Neural crest cell (in vitro differentiated cells): ENCODE measurements at regions not wholly inside any gene's neighbourhood (a gene's known extent, or its start where the extent isn't known, plus 50 kb on each side); places are given as distances from the start of the nearest gene placed in this dataset.

Experiments used
- DNase-seq: peaks from one replicate; pipeline ENCODE4 v3.0.0; 2021; ENCODE audit warnings: low read depth, mixed read lengths, low spot score
- H3K27ac Mint-ChIP-seq: one replicate; pipeline ENCODE4 v1.8.0; 2021; ENCODE audit warnings: mild to moderate bottlenecking, mixed read lengths; ENCODE audit not compliant: unreplicated experiment
- H3K27me3 Mint-ChIP-seq: 2 replicates; pipeline ENCODE4 v1.8.0; 2021; ENCODE audit warnings: low read depth, mild to moderate bottlenecking, mixed read lengths
- H3K36me3 Mint-ChIP-seq: 2 replicates; pipeline ENCODE4 v1.8.0; 2021; ENCODE audit warnings: low read depth, mild to moderate bottlenecking, mixed read lengths
- H3K4me1 Mint-ChIP-seq: 2 replicates; pipeline ENCODE4 v1.8.0; 2021; ENCODE audit warnings: mixed read lengths
- H3K4me3 Mint-ChIP-seq: one replicate; pipeline ENCODE4 v1.8.0; 2021; ENCODE audit warnings: mild to moderate bottlenecking, mixed read lengths
- H3K9me3 Mint-ChIP-seq: 2 replicates; pipeline ENCODE4 v1.8.0; 2021; ENCODE audit warnings: mixed read lengths
- TF ChIP-seq, protein P1 (sequence below): fragments of 200-600 bp; sonication (generic); conservative IDR thresholded peaks from 2 replicates; pipeline ENCODE4 v1.5.0; 2021; ENCODE audit warnings: antibody characterized with exemption, mild to moderate bottlenecking

GRCh38 chr12:118749646-118750045, 231.7 kb upstream of the SRRM4 start:
- peaks cover 3% of the 10 kb centered on the region for H3K9me3 Mint-ChIP-seq
- no peak for DNase-seq

DNA sequence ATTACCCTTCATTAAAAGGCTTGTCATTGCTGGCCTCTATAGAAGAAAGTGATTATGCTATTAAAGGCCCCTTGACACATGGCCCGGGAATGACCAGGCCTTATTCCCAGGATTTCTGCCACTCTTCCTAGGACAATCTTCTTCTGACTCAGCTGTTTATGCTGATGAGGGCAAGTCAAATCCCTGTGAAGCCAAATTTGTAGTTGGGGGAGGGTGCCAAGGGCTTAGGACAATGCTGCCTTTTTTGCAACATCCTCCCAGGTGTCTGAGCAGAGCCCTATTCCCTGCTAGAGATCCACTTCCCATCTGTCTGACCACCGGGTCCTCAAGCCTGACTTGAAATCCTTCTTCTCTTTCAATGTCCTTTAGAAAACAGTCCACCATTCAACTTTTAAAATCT, 230.7 kb upstream of the SRRM4 start:
- Mint-ChIP-seq H3K36me3 (no peaks in the 10 kb centered on the region), H3K27ac (no peak overlapping the region), H3K4me3 (no peak overlapping the region), H3K4me1 (no peaks in the 10 kb centered on the region), H3K9me3 (peaks cover 3% of the 10 kb centered on the region), H3K27me3 (peaks cover 27% of the 10 kb centered on the region)
- TF ChIP-seq, protein P1, sequence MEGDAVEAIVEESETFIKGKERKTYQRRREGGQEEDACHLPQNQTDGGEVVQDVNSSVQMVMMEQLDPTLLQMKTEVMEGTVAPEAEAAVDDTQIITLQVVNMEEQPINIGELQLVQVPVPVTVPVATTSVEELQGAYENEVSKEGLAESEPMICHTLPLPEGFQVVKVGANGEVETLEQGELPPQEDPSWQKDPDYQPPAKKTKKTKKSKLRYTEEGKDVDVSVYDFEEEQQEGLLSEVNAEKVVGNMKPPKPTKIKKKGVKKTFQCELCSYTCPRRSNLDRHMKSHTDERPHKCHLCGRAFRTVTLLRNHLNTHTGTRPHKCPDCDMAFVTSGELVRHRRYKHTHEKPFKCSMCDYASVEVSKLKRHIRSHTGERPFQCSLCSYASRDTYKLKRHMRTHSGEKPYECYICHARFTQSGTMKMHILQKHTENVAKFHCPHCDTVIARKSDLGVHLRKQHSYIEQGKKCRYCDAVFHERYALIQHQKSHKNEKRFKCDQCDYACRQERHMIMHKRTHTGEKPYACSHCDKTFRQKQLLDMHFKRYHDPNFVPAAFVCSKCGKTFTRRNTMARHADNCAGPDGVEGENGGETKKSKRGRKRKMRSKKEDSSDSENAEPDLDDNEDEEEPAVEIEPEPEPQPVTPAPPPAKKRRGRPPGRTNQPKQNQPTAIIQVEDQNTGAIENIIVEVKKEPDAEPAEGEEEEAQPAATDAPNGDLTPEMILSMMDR: no peak
- no peak for DNase-seq

More at GRCh38 chr12:118749646-118750045, 231.7 kb upstream of the SRRM4 start:
- H3K27me3 Mint-ChIP-seq: peaks cover 19% of the 10 kb centered on the region
- no peak overlapping the region for H3K27ac Mint-ChIP-seq
- H3K4me3 Mint-ChIP-seq: no peak overlapping the region
- TF ChIP-seq, protein P1: no peak
- H3K4me1 Mint-ChIP-seq: no peaks in the 10 kb centered on the region
- H3K36me3 Mint-ChIP-seq: no peaks in the 10 kb centered on the region

GRCh38 chr12:118751355-118751754, 230.0 kb upstream of the SRRM4 start:
- Mint-ChIP-seq H3K36me3 (no peaks in the 10 kb centered on the region), H3K4me3 (no peak overlapping the region), H3K27ac (no peak overlapping the region), H3K9me3 (peaks cover 3% of the 10 kb centered on the region), H3K4me1 (no peaks in the 10 kb centered on the region), H3K27me3 (peaks cover 34% of the 10 kb centered on the region)
- DNase-seq: no peak
- TF ChIP-seq, protein P1: no peak

- H3K27me3 Mint-ChIP-seq: peaks cover 35% of the 10 kb centered on the region
- no peak for DNase-seq
- H3K9me3 Mint-ChIP-seq: no peaks in the 10 kb centered on the region
- TF ChIP-seq, protein P1: no peak
- H3K4me1 Mint-ChIP-seq: peaks cover 32% of the 10 kb centered on the region
- peak overlapping the region; percentile 45 for H3K27ac Mint-ChIP-seq
- no peaks in the 10 kb centered on the region for H3K36me3 Mint-ChIP-seq
- H3K4me3 Mint-ChIP-seq: no peak overlapping the region
Measured at GRCh38 chr12:118760623-118761022, 220.7 kb upstream of the SRRM4 start.

DNA sequence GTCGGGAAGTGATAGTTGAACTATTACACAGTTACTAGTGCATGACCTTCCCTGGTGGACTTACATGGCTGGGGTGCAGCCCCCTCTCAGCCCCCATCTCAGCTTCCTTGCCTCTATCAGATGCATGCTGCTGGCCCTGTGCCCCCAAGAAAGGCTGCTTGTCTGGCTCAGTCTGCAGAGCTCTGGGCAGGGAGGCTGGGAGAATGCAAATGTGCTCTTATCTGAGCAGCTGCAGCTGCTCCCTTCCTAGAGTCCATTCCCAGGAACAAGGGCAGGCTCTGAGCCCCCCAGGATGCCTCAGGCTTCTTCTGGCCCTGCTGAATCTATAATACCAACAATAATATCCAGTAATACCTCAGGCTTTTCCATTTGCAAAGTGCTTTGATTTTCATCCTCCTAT, 218.1 kb upstream of the SRRM4 start:
- no peaks in the 10 kb centered on the region for H3K36me3 Mint-ChIP-seq
- H3K9me3 Mint-ChIP-seq: no peaks in the 10 kb centered on the region
- no peak overlapping the region for H3K27ac Mint-ChIP-seq
- no peak for DNase-seq
- peaks cover 32% of the 10 kb centered on the region for H3K4me1 Mint-ChIP-seq
- TF ChIP-seq, protein P1: no peak
- no peak overlapping the region for H3K4me3 Mint-ChIP-seq
- peaks cover 12% of the 10 kb centered on the region for H3K27me3 Mint-ChIP-seq
